IPS DF 4.7 (cell line): ENCODE measurements at regions not wholly inside any gene's neighbourhood (a gene's known extent, or its start where the extent isn't known, plus 50 kb on each side); places are given as distances from the start of the nearest gene placed in this dataset.
"Not testable (repeated sequence)": the region's sequence is repeated elsewhere in the genome, so short reads cannot be mapped to it uniquely, and the experiment has no call there.

ENCODE experiments used
- DNase-seq: peaks from one replicate; pipeline ENCODE4 v3.0.0-alpha.2; 2013; ENCODE audit warnings: low spot score; ENCODE audit errors: extremely low read depth

GRCh38 chr14:25882899-25883298 is 714.9 kb downstream of the NOVA1 start:
- DNase-seq = no peak

- no peak for DNase-seq
Observed at GRCh38 chr14:25875475-25875874, 722.4 kb downstream of the NOVA1 start.

DNA sequence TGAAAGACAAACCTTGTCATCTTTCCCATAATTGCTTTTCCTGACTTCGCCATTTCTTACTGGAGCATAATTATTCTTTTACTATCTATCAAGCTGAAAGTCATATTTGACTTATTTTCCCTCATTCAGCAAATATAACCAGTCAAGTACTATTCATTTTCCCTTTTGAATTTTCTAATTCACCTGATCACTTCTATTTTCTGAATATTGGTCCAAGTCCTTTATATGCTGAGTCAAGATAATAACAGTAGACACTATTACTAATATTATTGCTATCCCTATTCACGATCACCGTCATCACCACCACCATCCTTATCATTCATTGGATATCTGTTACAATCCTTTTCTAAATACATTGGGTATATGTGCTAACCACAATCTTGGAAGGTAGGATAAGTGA is 728.0 kb downstream of the NOVA1 start:
- no peak for DNase-seq

- DNase-seq = peak; percentile 2
Observed at GRCh38 chr14:25868521-25869314, 729.1 kb downstream of the NOVA1 start.

GRCh38 chr14:25861406-25861805 is 736.4 kb downstream of the NOVA1 start:
- DNase-seq = no peak

DNA sequence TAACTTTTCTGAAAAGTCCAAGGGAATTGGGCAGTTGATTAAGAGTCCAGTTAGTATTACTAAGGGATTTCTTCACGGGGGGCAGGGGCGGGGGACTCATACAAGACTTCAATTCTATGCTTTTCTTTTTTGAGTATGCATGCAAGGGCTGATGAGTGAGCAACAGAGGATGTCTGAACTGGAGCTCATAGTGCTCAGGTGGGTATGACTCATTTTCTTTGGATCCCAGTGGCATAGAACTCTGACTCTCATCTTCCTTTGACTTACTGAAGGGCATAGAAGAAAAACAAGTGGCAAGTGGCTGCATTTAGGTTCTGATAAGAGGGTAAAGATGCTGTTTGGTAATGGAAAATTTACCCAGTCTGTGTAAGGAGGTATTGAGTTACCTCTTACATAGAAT is 749.2 kb downstream of the NOVA1 start:
- no peak for DNase-seq

GRCh38 chr14:25846246-25846645 is 751.6 kb downstream of the NOVA1 start:
- no peak for DNase-seq

DNA sequence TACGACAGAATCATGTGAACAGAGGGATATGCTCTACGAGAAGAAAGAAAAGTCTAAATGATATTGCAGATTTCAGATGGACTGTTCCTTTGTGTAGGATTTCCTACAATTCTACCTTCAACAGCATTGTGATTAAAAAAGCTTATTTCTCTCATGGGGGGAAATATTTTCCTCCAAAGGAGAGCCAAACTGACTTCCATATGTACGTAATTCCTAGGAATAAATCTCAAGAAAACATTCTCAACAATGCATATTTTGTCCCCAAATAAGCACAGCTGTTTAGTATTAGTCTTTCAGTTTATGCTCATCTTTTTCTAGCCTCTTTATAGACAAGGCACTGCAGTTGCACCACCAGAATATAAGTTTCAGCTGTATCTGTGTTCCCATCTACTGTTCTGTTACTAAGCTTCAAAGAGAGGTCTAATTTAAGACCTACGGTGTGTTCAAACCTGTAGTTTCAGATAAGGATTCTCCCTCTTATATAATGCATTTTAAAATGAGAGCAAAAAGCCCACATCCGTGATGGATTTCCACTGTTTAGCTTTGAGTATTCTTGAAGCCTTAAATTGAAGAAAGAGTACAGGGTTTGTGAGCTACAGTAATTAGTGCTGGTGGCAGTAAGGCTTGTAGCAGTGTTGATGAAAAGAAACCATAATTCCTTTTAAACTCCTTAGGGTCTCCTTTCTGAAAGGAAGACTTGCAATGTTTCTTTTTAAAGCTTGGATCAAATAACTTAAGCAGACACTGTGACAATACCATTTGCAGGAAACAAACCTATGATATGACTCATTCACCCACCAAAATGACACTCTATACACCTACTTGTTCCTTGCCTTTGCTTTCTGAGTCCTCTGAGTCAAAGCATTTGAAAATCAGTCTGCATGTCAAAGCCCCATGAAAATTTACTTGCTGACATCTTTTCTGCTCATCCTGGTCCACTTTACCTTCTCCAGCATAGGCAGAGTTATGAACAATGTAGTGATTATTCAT is 754.1 kb downstream of the NOVA1 start:
- no peak for DNase-seq

GRCh38 chr14:25841226-25841625 is 756.6 kb downstream of the NOVA1 start:
- no peak for DNase-seq

- DNase-seq = no peak
Observed at GRCh38 chr14:25837551-25837965, 760.3 kb downstream of the NOVA1 start.

GRCh38 chr14:25836636-25837035 is 761.2 kb downstream of the NOVA1 start:
- DNase-seq = no peak

GRCh38 chr14:25833341-25834126 is 764.3 kb downstream of the NOVA1 start:
- DNase-seq = peak; percentile 5

- no peak for DNase-seq
Observed at GRCh38 chr14:25832585-25832984, 765.2 kb downstream of the NOVA1 start.

- DNase-seq = no peak
Observed at GRCh38 chr14:25828562-25828961, 769.3 kb downstream of the NOVA1 start.

DNA sequence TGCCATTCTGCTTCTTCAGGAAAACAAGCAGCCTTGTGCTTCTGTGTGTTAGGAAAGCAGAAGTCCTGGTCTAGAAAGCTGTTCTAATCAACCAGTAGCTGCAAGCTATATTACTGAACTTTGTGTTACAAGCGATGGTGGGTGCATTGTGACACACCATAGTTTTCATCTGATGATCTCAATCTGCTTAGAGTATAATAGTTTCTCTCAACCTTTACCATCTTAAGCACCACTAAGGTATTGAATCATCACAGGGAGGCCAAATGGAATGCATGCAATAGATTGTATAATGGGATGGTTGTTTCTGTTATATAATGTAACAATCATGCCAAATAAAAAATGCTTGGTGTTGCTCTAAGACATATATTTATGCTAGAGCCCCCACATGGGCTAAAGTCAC is 771.7 kb downstream of the NOVA1 start:
- no peak for DNase-seq

DNA sequence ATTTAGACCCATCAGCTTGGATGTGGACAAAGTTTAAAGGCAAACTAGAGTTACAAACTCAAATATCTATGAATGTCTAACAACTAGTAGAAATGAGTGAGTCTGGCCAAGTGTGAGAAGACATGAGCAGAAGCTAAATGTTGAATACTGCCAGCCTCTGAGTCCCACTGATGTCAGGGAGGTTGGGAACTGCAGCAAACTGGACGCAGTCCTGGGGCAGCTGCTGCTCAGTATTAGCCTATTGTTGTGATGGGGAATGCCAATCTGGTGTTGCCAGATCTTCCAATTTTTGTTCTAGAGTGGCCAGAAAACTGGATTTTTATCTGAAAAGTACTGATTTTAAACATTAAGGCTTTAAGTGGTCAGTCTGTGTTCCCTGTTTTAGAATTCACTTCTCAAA is 770.4 kb upstream of the STXBP6 start:
- no peak for DNase-seq

GRCh38 chr14:25814622-25815021 is 764.7 kb upstream of the STXBP6 start:
- not testable (repeated sequence) for DNase-seq

- no peak for DNase-seq
Observed at GRCh38 chr14:25803386-25804018, 753.6 kb upstream of the STXBP6 start.

- DNase-seq = no peak
Observed at GRCh38 chr14:25800841-25801240, 750.9 kb upstream of the STXBP6 start.

DNA sequence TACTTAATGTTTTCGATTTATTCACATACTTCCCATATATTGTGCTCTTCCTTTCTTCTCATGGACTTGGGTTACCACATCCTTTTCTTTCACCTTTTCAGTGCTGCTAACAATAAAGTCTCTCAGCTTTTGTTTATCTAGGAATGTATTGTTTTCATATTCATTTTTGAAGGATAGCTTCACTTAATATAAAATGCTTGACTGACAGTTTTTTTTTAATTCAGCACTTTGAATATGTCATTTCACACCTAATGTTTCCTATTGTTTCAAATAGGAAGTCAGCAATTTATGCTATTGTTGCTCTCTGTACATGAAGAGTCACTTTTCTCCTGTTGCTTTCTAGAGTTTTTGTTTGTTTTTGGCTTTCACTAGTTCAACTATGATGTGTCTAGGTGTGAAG is 738.3 kb upstream of the STXBP6 start:
- DNase-seq = no peak

DNA sequence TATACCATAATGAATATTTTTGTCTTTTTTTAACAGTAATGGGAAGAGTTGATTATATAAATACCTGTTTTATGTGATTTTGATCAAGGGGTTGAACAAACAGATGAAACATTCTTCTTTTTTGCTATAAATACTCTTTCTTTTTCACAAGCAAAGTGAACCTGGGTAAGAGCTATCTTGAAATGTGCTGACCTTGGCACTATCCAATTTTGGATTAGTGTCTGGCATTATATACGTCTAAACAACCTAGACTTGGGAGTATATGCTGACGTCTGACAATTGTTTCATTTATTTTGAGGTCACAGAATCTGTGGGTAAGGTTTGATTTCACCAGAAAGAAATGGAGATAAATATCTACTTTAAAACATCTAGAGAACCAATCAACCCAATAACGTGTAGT is 716.0 kb upstream of the STXBP6 start:
- no peak for DNase-seq
